Body of pancreas (tissue), 4 donors: ENCODE measurements at regions not wholly inside any gene's neighbourhood (a gene's known extent, or its start where the extent isn't known, plus 50 kb on each side); places are given as distances from the start of the nearest gene placed in this dataset.

Experiments used
- ATAC-seq: fragments of 150-250 bp; one replicate; pipeline ENCODE4 v1.9.1; 2016
- DNase-seq, 4 donors: peaks; one replicate each; pipeline ENCODE4 v3.0.0-alpha.2; 2019
- H3K27ac ChIP-seq, 4 donors: fragments of 200-600 bp; sonication (generic); 1 replicate in 3 of 4; 2 replicates in 1 of 4; pipeline versions ENCODE4 v1.5.1 to v1.6.1; 2016 to 2019; ENCODE audit warnings: mild to moderate bottlenecking in 1 of 4, mixed read lengths in 1 of 4, moderate library complexity in 1 of 4
- H3K27me3 ChIP-seq, 2 donors: fragments of 200-600 bp; sonication (generic); one replicate each; pipeline ENCODE4 v1.6.0; 2016; ENCODE audit warnings: mild to moderate bottlenecking in 1 of 2
- H3K36me3 ChIP-seq, 2 donors: fragments of 200-600 bp; sonication (generic); replicated peaks in 1 of 2; 2 replicates each; pipeline ENCODE4 v1.5.1; 2016; ENCODE audit warnings: low read depth in 2 of 2; ENCODE audit not compliant: insufficient read depth in 1 of 2
- H3K4me1 ChIP-seq: fragments of 200-600 bp; sonication (generic); one replicate; pipeline ENCODE4 v1.6.0; 2016
- H3K4me3 ChIP-seq, 2 donors: fragments of 200-600 bp; sonication (generic); 1 replicate in 1 of 2; 2 replicates in 1 of 2; pipeline ENCODE4 v1.5.1; 2016 to 2019
- H3K9me3 ChIP-seq, 3 donors: fragments of 200-600 bp; sonication (generic); 1 replicate in 2 of 3; 2 replicates in 1 of 3; pipeline ENCODE4 v1.5.1; 2016
- POLR2A ChIP-seq, 3 donors: fragments of 450-650 bp; IDR thresholded peaks; one replicate each; pipeline ENCODE4 v1.6.1; 2016; ENCODE audit warnings: antibody characterized with exemption in 3 of 3, mild to moderate bottlenecking in 2 of 3
- WGBS, 2 donors: methylation state at CpG; one replicate each; pipeline ENCODE4 v1.1.5; 2017; 5-methylcytosine and 5-hydroxymethylcytosine counted together
- intact Hi-C: fragments of 100-400 bp; cut with DNase I; formaldehyde crosslinking; loops from one replicate; pipeline ENCODE4 v1.15.1; 2023
- TF ChIP-seq, protein P1 (sequence below), 7 experiments: fragments of 450-650 bp in 4 of 7; fragments of 200-600 bp in 3 of 7; sonication (generic) in 3 of 7; IDR thresholded peaks; one replicate each; pipeline ENCODE4 v1.5.1; 2016 to 2019; ENCODE audit warnings: antibody characterized with exemption in 7 of 7

- DNase-seq = no peak
- Histone ChIP-seq H3K27ac (no peak overlapping the region), H3K4me1 (peaks cover 32% of the 10 kb centered on the region), H3K36me3 (no peaks in the 10 kb centered on the region), H3K9me3 (no peaks in the 10 kb centered on the region), H3K27me3 (no peaks in the 10 kb centered on the region), H3K4me3 (no peak overlapping the region)
- no peak for ATAC-seq
- intact Hi-C loops = no loop called here
- TF ChIP-seq POLR2A (IDR thresholded peaks at IDR 0.05) = no peak
- TF ChIP-seq, protein P1, sequence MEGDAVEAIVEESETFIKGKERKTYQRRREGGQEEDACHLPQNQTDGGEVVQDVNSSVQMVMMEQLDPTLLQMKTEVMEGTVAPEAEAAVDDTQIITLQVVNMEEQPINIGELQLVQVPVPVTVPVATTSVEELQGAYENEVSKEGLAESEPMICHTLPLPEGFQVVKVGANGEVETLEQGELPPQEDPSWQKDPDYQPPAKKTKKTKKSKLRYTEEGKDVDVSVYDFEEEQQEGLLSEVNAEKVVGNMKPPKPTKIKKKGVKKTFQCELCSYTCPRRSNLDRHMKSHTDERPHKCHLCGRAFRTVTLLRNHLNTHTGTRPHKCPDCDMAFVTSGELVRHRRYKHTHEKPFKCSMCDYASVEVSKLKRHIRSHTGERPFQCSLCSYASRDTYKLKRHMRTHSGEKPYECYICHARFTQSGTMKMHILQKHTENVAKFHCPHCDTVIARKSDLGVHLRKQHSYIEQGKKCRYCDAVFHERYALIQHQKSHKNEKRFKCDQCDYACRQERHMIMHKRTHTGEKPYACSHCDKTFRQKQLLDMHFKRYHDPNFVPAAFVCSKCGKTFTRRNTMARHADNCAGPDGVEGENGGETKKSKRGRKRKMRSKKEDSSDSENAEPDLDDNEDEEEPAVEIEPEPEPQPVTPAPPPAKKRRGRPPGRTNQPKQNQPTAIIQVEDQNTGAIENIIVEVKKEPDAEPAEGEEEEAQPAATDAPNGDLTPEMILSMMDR (IDR thresholded peaks at IDR 0.05) = no peak
These were observed 65.1 kb upstream of the CARD18 start for GRCh38 chr11:105204636-105205035.

- intact Hi-C loops = no loop called here
- Histone ChIP-seq H3K4me3 (no peak overlapping the region), H3K27ac (peak overlapping the region; percentile 3 to 79 (median 64)), H3K36me3 (no peaks in the 10 kb centered on the region), H3K9me3 (no peaks in the 10 kb centered on the region), H3K4me1 (peaks cover 32% of the 10 kb centered on the region), H3K27me3 (no peaks in the 10 kb centered on the region)
- WGBS, 2 donors = 85 to 94% methylated on average over 2 of the region's 2 CpGs
- TF ChIP-seq, protein P1 (IDR thresholded peaks at IDR 0.05) = no peak
- TF ChIP-seq POLR2A (IDR thresholded peaks at IDR 0.05) = no peak
- no peak for ATAC-seq
- DNase-seq = no peak
These were observed 64.1 kb upstream of the CARD18 start for GRCh38 chr11:105203569-105204240.

GRCh38 chr11:105202844-105203548 is 63.4 kb upstream of the CARD18 start:
- intact Hi-C loops = no loop called here
- ATAC-seq (peak; percentile 96), DNase-seq (peak; percentile 18 to 75 (median 34))
- Histone ChIP-seq H3K36me3 (no peaks in the 10 kb centered on the region), H3K27me3 (no peaks in the 10 kb centered on the region), H3K4me3 (no peak overlapping the region), H3K27ac (peak overlapping the region; percentile 3 to 79 (median 64)), H3K4me1 (peaks cover 32% of the 10 kb centered on the region), H3K9me3 (no peaks in the 10 kb centered on the region)
- 8 to 17% methylated on average over 3 of the region's 3 CpGs for WGBS, 2 donors
- TF ChIP-seq, protein P1 (IDR thresholded peaks at IDR 0.05) = no peak
- TF ChIP-seq POLR2A (IDR thresholded peaks at IDR 0.05) = no peak

DNA sequence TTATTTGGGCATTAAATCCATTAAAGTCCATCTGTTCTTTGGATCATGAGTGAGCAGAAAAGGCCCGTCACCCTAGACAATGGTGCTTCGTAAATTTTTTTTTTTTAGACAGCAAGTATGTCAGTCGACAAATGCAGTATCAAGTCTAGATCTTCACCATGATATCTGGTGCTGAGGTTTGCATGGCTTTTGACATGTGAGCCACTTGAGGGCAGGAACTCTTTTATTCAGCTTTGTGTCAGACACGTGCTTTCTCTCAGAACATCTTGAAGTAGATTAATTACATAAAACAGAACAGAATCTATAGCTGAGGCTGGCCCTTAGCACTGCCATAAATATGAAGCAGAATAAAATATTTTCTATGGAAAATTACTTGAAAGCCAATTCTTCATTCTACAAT is 62.9 kb upstream of the CARD18 start:
- intact Hi-C loops = no loop called here
- Histone ChIP-seq H3K27me3 (no peaks in the 10 kb centered on the region), H3K36me3 (no peaks in the 10 kb centered on the region), H3K4me1 (peaks cover 32% of the 10 kb centered on the region), H3K4me3 (no peak overlapping the region), H3K9me3 (no peaks in the 10 kb centered on the region), H3K27ac (peak overlapping the region; percentile 3 to 79 (median 64))
- DNase-seq (no peak), ATAC-seq (peak; percentile 19)
- no peak for TF ChIP-seq POLR2A (IDR thresholded peaks at IDR 0.05)
- TF ChIP-seq, protein P1 (IDR thresholded peaks at IDR 0.05) = peak in 1 of 7 experiments; percentile 1
- WGBS, 2 donors = 25 to 32% methylated on average over 4 of the region's 4 CpGs
